ENCODE measurements at regions not wholly inside any gene's neighbourhood (a gene's known extent, or its start where the extent isn't known, plus 50 kb on each side); places are given as distances from the start of the nearest gene placed in this dataset.

DNA sequence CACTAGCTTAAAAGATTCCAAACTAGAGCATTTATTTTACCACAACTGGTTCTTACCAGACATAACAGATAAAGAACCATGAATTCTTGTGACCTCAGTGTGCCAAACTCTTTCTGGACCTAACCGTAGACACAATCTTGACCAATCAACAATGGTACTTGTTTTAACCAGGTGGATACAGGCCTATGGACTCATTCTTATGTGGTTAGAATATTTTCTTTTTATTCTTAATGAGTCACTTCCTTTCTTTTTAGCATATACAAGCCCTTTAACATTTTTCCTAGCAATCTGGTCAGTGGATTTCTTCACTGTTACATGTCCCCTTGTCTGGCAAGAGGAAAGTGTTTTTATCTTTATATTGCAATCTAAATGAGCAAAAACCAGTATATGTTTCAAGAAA lies 792.1 kb upstream of the SPRY2 start:
- no peak overlapping the region for H3K27ac ChIP-seq (replicated peaks)
- TF ChIP-seq, protein P1, sequence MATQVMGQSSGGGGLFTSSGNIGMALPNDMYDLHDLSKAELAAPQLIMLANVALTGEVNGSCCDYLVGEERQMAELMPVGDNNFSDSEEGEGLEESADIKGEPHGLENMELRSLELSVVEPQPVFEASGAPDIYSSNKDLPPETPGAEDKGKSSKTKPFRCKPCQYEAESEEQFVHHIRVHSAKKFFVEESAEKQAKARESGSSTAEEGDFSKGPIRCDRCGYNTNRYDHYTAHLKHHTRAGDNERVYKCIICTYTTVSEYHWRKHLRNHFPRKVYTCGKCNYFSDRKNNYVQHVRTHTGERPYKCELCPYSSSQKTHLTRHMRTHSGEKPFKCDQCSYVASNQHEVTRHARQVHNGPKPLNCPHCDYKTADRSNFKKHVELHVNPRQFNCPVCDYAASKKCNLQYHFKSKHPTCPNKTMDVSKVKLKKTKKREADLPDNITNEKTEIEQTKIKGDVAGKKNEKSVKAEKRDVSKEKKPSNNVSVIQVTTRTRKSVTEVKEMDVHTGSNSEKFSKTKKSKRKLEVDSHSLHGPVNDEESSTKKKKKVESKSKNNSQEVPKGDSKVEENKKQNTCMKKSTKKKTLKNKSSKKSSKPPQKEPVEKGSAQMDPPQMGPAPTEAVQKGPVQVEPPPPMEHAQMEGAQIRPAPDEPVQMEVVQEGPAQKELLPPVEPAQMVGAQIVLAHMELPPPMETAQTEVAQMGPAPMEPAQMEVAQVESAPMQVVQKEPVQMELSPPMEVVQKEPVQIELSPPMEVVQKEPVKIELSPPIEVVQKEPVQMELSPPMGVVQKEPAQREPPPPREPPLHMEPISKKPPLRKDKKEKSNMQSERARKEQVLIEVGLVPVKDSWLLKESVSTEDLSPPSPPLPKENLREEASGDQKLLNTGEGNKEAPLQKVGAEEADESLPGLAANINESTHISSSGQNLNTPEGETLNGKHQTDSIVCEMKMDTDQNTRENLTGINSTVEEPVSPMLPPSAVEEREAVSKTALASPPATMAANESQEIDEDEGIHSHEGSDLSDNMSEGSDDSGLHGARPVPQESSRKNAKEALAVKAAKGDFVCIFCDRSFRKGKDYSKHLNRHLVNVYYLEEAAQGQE (IDR thresholded peaks at IDR 0.05; ENCODE audit: insufficient replicate concordance, low read depth): no peak
- TF ChIP-seq SPI1 (IDR thresholded peaks at IDR 0.05; ENCODE audit: borderline replicate concordance, low read depth): no peak
- TF ChIP-seq, protein P2, sequence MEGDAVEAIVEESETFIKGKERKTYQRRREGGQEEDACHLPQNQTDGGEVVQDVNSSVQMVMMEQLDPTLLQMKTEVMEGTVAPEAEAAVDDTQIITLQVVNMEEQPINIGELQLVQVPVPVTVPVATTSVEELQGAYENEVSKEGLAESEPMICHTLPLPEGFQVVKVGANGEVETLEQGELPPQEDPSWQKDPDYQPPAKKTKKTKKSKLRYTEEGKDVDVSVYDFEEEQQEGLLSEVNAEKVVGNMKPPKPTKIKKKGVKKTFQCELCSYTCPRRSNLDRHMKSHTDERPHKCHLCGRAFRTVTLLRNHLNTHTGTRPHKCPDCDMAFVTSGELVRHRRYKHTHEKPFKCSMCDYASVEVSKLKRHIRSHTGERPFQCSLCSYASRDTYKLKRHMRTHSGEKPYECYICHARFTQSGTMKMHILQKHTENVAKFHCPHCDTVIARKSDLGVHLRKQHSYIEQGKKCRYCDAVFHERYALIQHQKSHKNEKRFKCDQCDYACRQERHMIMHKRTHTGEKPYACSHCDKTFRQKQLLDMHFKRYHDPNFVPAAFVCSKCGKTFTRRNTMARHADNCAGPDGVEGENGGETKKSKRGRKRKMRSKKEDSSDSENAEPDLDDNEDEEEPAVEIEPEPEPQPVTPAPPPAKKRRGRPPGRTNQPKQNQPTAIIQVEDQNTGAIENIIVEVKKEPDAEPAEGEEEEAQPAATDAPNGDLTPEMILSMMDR (IDR thresholded peaks at IDR 0.05; ENCODE audit: insufficient read depth, low read length): no peak
- no peak for TF ChIP-seq GABPA (IDR thresholded peaks at IDR 0.05; ENCODE audit: low read depth)
- TF ChIP-seq POLR2AphosphoS5 (IDR thresholded peaks at IDR 0.05; ENCODE audit: low read depth): no peak
- H3K27me3 ChIP-seq (ENCODE audit: insufficient read depth, poor library complexity, severe bottlenecking): no peaks in the 10 kb centered on the region
- DNase-seq (ENCODE audit: low read depth in 1 of 2, low spot score in 1 of 2): no peak
- H3K4me3 ChIP-seq (replicated peaks; ENCODE audit: insufficient read depth, low read length): no peak overlapping the region

DNA sequence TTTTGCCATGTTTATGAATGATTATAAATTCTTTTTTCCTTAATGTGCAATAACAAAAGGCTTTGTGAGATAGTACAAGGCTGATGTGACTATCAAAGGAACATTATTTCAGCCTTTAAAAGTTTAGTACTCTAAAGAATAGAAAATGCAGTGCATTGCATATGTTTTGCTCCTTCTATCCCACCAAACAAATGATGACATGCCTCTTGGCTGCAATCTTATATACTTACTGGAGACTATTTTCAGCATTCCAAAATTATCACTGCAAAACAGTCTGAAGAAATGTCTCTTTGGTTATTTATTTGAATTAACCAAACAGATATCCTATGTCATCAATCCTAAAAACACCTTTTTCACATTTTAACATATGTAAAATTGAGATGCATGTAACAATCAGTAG lies 776.5 kb upstream of the SPRY2 start:
- H3K27me3 ChIP-seq (ENCODE audit: insufficient read depth, poor library complexity, severe bottlenecking): no peaks in the 10 kb centered on the region
- DNase-seq (ENCODE audit: low read depth in 1 of 2, low spot score in 1 of 2): no peak
- no peak overlapping the region for H3K4me3 ChIP-seq (replicated peaks; ENCODE audit: insufficient read depth, low read length)
- TF ChIP-seq GABPA (IDR thresholded peaks at IDR 0.05; ENCODE audit: low read depth) (no peak), POLR2AphosphoS5 (IDR thresholded peaks at IDR 0.05; ENCODE audit: low read depth) (no peak), SPI1 (IDR thresholded peaks at IDR 0.05; ENCODE audit: borderline replicate concordance, low read depth) (no peak)
- TF ChIP-seq, protein P2 (IDR thresholded peaks at IDR 0.05; ENCODE audit: insufficient read depth, low read length): no peak
- TF ChIP-seq, protein P1 (IDR thresholded peaks at IDR 0.05; ENCODE audit: insufficient replicate concordance, low read depth): no peak
- H3K27ac ChIP-seq (replicated peaks): no peak overlapping the region

DNA sequence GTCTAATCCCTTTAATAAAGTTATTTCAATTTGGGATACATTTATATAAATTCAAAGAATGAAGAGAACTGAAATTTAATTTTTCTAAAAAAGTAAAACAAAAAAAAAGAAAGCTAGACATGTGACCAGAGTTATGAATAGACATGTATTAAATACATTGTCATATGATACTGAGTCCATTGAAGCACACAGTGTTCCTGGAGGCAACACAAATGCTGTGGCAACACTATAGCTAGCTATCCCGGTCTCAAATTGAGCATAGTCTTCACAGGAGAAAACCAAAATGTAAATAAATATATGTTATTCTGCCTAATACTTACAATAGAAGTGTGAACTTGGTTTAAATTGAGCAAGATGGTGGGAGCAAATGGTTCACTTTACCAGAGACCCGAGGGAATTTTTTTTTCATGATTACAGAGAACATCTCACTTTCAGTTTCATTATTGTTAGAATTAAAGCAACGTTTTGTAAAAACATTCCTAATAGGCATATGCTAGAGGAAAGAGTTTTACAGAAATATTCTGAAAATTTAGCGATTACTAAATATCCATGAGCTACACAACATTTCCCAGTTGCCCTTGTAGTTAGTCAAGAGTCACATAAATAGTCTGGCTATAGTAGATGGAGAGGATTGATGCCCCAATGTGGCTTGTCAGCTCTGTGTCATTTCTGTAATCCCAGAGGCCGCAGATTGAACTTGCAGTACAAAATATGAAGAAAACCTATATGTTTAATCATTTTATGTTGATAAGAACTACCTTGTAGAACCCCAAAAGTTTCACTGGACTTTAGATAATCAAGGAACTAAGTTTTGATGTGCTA lies 775.7 kb upstream of the SPRY2 start:
- H3K27ac ChIP-seq (replicated peaks): no peak overlapping the region
- no peak for TF ChIP-seq GABPA (IDR thresholded peaks at IDR 0.05; ENCODE audit: low read depth)
- TF ChIP-seq SPI1 (IDR thresholded peaks at IDR 0.05; ENCODE audit: borderline replicate concordance, low read depth): no peak
- TF ChIP-seq, protein P1 (IDR thresholded peaks at IDR 0.05; ENCODE audit: insufficient replicate concordance, low read depth): no peak
- no peak for TF ChIP-seq POLR2AphosphoS5 (IDR thresholded peaks at IDR 0.05; ENCODE audit: low read depth)
- TF ChIP-seq, protein P2 (IDR thresholded peaks at IDR 0.05; ENCODE audit: insufficient read depth, low read length): no peak
- H3K27me3 ChIP-seq (ENCODE audit: insufficient read depth, poor library complexity, severe bottlenecking): no peaks in the 10 kb centered on the region
- no peak for DNase-seq (ENCODE audit: low read depth in 1 of 2, low spot score in 1 of 2)
- no peak overlapping the region for H3K4me3 ChIP-seq (replicated peaks; ENCODE audit: insufficient read depth, low read length)

All from HL-60 (cell line).